Astrocyte of the cerebellum (primary cell): ENCODE measurements at regions not wholly inside any gene's neighbourhood (a gene's known extent, or its start where the extent isn't known, plus 50 kb on each side); places are given as distances from the start of the nearest gene placed in this dataset.
"Not testable (repeated sequence)": the region's sequence is repeated elsewhere in the genome, so short reads cannot be mapped to it uniquely, and the experiment has no call there.

Experiments
- DNase-seq: peaks from one replicate; pipeline ENCODE4 v3.0.0-alpha.2; 2011; ENCODE audit warnings: low read depth
- H3K4me3 ChIP-seq: 2 replicates; pipeline ENCODE4 v1.5.1; 2011; ENCODE audit warnings: mild to moderate bottlenecking, low read depth, low read length, moderate library complexity
- CTCF ChIP-seq: IDR thresholded peaks from 2 replicates; pipeline ENCODE4 v1.5.1; 2012; ENCODE audit warnings: low read length, low read depth, moderate library complexity, mild to moderate bottlenecking; ENCODE audit errors: missing control alignments
- in situ Hi-C: cut with HindIII; loops from 2 replicates; pipeline ENCODE4 v1.10.0; 2017; ENCODE audit warnings: low sequenced_read_pairs

- in situ Hi-C loops: no loop called here
- DNase-seq: no peak
- no peak for TF ChIP-seq CTCF
These were observed 69.9 kb upstream of the PSME4 start for GRCh38 chr2:54040685-54041084.

GRCh38 chr2:54040250-54040649 lies 69.5 kb upstream of the PSME4 start:
- TF ChIP-seq CTCF: no peak

More at GRCh38 chr2:54040685-54041084, 69.9 kb upstream of the PSME4 start:
- H3K4me3 ChIP-seq: no peak overlapping the region

GRCh38 chr2:54038835-54039234 lies 68.0 kb upstream of the PSME4 start:
- no peak overlapping the region for H3K4me3 ChIP-seq
- TF ChIP-seq CTCF: no peak
- DNase-seq: no peak
- in situ Hi-C loops: loop anchor here (5.0 kb wide), 1 partner anchor 47 kb away; no protein-coding TSS in a partner anchor

More at GRCh38 chr2:54040250-54040649, 69.5 kb upstream of the PSME4 start:
- in situ Hi-C loops: no loop called here
- DNase-seq: no peak
- no peak overlapping the region for H3K4me3 ChIP-seq

- in situ Hi-C loops, DNase-seq, H3K4me3 ChIP-seq: not testable (repeated sequence)
These were observed 60.5 kb upstream of the PSME4 start for GRCh38 chr2:54031288-54031687.

- TF ChIP-seq CTCF: no peak
- in situ Hi-C loops: no loop called here
These were observed 60.0 kb upstream of the PSME4 start for GRCh38 chr2:54030806-54031205.

GRCh38 chr2:54030396-54030741 lies 59.6 kb upstream of the PSME4 start:
- in situ Hi-C loops: no loop called here
- no peak for TF ChIP-seq CTCF
- H3K4me3 ChIP-seq: no peak overlapping the region
- no peak for DNase-seq

More at GRCh38 chr2:54030806-54031205, 60.0 kb upstream of the PSME4 start:
- DNase-seq: no peak
- no peak overlapping the region for H3K4me3 ChIP-seq

- in situ Hi-C loops: no loop called here
- no peak for DNase-seq
- no peak overlapping the region for H3K4me3 ChIP-seq
- TF ChIP-seq CTCF: no peak
These were observed 59.1 kb upstream of the PSME4 start for GRCh38 chr2:54029721-54030395.

GRCh38 chr2:54025463-54026075 lies 54.8 kb upstream of the PSME4 start:
- in situ Hi-C loops, DNase-seq, H3K4me3 ChIP-seq: not testable (repeated sequence)
